K562 (cell line): ENCODE measurements at regions not wholly inside any gene's neighbourhood (a gene's known extent, or its start where the extent isn't known, plus 50 kb on each side); places are given as distances from the start of the nearest gene placed in this dataset.

Source experiments
- ATAC-seq: fragments of 200-7000 bp; cut with Tn5 transposase; 3 replicates; pipeline ENCODE4 v1.9.1; 2020; ENCODE audit warnings: moderate library complexity
- BruUV-seq: library from RNA; stranded (reverse); fragments of 400-500 nt; replicated peaks from 2 replicates; lab custom pipeline; 2021; lab: Mats Ljungman, UMichigan
- CTCF ChIA-PET: fragments of 300-600 bp; formaldehyde crosslinking; extraction: SDS; loops from one replicate; lab custom pipeline; 2021; ENCODE audit warnings: low intra/inter-chr PET ratio; lab: Yijun Ruan, JAX
- POLR2A ChIA-PET: fragments of 300-600, 350-650 bp; sonication (Branson Sonifier 250); formaldehyde crosslinking; extraction: SDS; loops from one replicate; lab custom pipeline; 2021; ENCODE audit warnings: antibody characterized with exemption, inconsistent platforms; lab: Yijun Ruan, JAX
- DNase-seq, 4 experiments: peaks; one replicate each; pipeline versions ENCODE4 v3.0.0 to v3.0.0-alpha.2; 2011 to 2018; ENCODE audit warnings: low spot score in 3 of 4, mixed read lengths in 3 of 4; ENCODE audit errors: extremely low read depth in 1 of 4
- FAIRE-seq: peaks from 2 replicates; lab custom pipeline; 2011; peaks lifted over from hg19 to GRCh38; lab: Jason Lieb, UNC
- H2AFZ ChIP-seq: 2 replicates; pipeline ENCODE4 v1.6.0; 2011; ENCODE audit warnings: low read depth, low read length, control low read depth, inconsistent platforms
- H3K27ac ChIP-seq: fragments of 200-600 bp; 3 replicates; pipeline ENCODE4 v1.8.0; 2011; ENCODE audit warnings: low read depth, mild to moderate bottlenecking, control low read depth, inconsistent platforms, low read length, moderate library complexity, mixed read lengths; ENCODE audit errors: extremely low read depth
- H3K27me3 ChIP-seq, 2 experiments: fragments of 300-600 bp in 1 of 2; 2 replicates in 1 of 2; 3 replicates in 1 of 2; pipeline versions ENCODE4 v1.6.0 to v1.8.0; 2011; ENCODE audit warnings: inconsistent platforms in 2 of 2, low read length in 2 of 2, mild to moderate bottlenecking in 1 of 2, mixed read lengths in 1 of 2, moderate library complexity in 1 of 2; ENCODE audit not compliant: control insufficient read depth in 2 of 2, insufficient read depth in 2 of 2
- H3K36me3 ChIP-seq: fragments of 300-600 bp; 3 replicates; pipeline ENCODE4 v1.8.0; 2011; ENCODE audit warnings: mild to moderate bottlenecking, low read length, inconsistent platforms; ENCODE audit not compliant: control insufficient read depth, insufficient read depth
- H3K4me1 ChIP-seq, 2 experiments: fragments of 200-600 bp in 1 of 2; replicated peaks in 1 of 2; 2 replicates in 1 of 2; 3 replicates in 1 of 2; pipeline versions ENCODE4 v1.5.1 to v1.8.0; 2011; ENCODE audit warnings: inconsistent platforms in 2 of 2, low read length in 2 of 2, mild to moderate bottlenecking in 1 of 2, mixed read lengths in 1 of 2, moderate library complexity in 1 of 2; ENCODE audit not compliant: control insufficient read depth in 2 of 2, insufficient read depth in 2 of 2
- H3K4me2 ChIP-seq: 2 replicates; pipeline ENCODE4 v1.6.1; 2011; ENCODE audit warnings: low read length, control low read depth, inconsistent platforms, mixed read lengths; ENCODE audit not compliant: insufficient read depth
- H3K4me3 ChIP-seq: fragments of 200-600 bp; sonication (generic), shearing (Covaris generic); 2 replicates; pipeline ENCODE4 v1.5.1; 2016; ENCODE audit warnings: control low read depth, inconsistent platforms
- H3K79me2 ChIP-seq: fragments of 200-600 bp; 3 replicates; pipeline ENCODE4 v1.8.0; 2011; ENCODE audit warnings: low read length, inconsistent platforms; ENCODE audit not compliant: control insufficient read depth, insufficient read depth
- H3K9ac ChIP-seq, 2 experiments: 2 replicates each; pipeline versions ENCODE4 v1.6.0 to v1.6.1; 2011; ENCODE audit warnings: low read depth in 2 of 2, low read length in 2 of 2, control low read depth in 1 of 2, inconsistent platforms in 1 of 2, mild to moderate bottlenecking in 1 of 2, mixed read lengths in 1 of 2; ENCODE audit not compliant: insufficient read depth in 1 of 2
- H3K9me1 ChIP-seq: one replicate; pipeline ENCODE4 v1.6.0; 2011; ENCODE audit warnings: inconsistent platforms, mild to moderate bottlenecking, low read length, moderate library complexity; ENCODE audit not compliant: control insufficient read depth, insufficient read depth
- H3K9me3 ChIP-seq: replicated peaks from 2 replicates; pipeline ENCODE4 v1.5.1; 2011; ENCODE audit warnings: low read depth, low read length, inconsistent platforms; ENCODE audit not compliant: control insufficient read depth, insufficient read depth
- H4K20me1 ChIP-seq: replicated peaks from 2 replicates; pipeline ENCODE4 v1.6.1; 2011; ENCODE audit warnings: low read length, inconsistent platforms, mixed read lengths; ENCODE audit not compliant: control insufficient read depth, insufficient read depth
- ASH1L ChIP-seq: fragments of 450-650 bp; IDR thresholded peaks from 2 replicates; pipeline ENCODE4 v1.6.1; 2018; ENCODE audit warnings: borderline replicate concordance, mild to moderate bottlenecking, low read depth; ENCODE audit not compliant: partially characterized antibody
- BACH1 ChIP-seq: fragments of 200-800 bp; sonication (Bioruptor generic); IDR thresholded peaks from 2 replicates; pipeline ENCODE4 v1.6.1; 2016; ENCODE audit warnings: missing genetic modification characterization, missing compliant biosample characterization
- C11orf30 ChIP-seq: fragments of 450-650 bp; IDR thresholded peaks from 2 replicates; pipeline ENCODE4 v1.6.1; 2016; ENCODE audit warnings: low read depth, mild to moderate bottlenecking
- CBFA2T2 ChIP-seq: fragments of 450-650 bp; conservative IDR thresholded peaks from 2 replicates; pipeline ENCODE4 v1.6.1; 2017; ENCODE audit warnings: mild to moderate bottlenecking
- CC2D1A ChIP-seq: fragments of 450-650 bp; IDR thresholded peaks from 2 replicates; pipeline ENCODE4 v1.6.1; 2017; ENCODE audit warnings: mild to moderate bottlenecking
- CHD1 ChIP-seq: fragments of 200-600 bp; sonication (generic); IDR thresholded peaks from one replicate; pipeline ENCODE4 v1.6.1; 2012; ENCODE audit warnings: mild to moderate bottlenecking, moderate library complexity, low read length, inconsistent platforms
- HEY1 ChIP-seq: fragments of 250-450 bp; sonication (Bioruptor Pico); IDR thresholded peaks from 2 replicates; pipeline ENCODE4 v1.5.0; 2020; ENCODE audit warnings: mild to moderate bottlenecking, moderate library complexity, borderline replicate concordance
- LARP7 ChIP-seq: fragments of 450-650 bp; IDR thresholded peaks from 2 replicates; pipeline ENCODE4 v1.6.1; 2016
- PHTF2 ChIP-seq: fragments of 250-450 bp; sonication (Bioruptor Pico); IDR thresholded peaks from 2 replicates; pipeline ENCODE4 v1.5.0; 2021; ENCODE audit warnings: mild to moderate bottlenecking
- PPARD ChIP-seq: fragments of 250-450 bp; sonication (Bioruptor Pico); IDR thresholded peaks from 2 replicates; pipeline ENCODE4 v1.8.0; 2022; ENCODE audit warnings: inconsistent platforms, mild to moderate bottlenecking, moderate library complexity
- SRSF3 ChIP-seq: fragments of 200-400 bp; formaldehyde crosslinking; IDR thresholded peaks from 2 replicates; pipeline ENCODE4 v1.6.1; 2016; ENCODE audit warnings: mild to moderate bottlenecking, low read length, moderate library complexity; ENCODE audit not compliant: insufficient read depth
- ZC3H4 ChIP-seq: sonication (generic); formaldehyde crosslinking; IDR thresholded peaks from 2 replicates; pipeline ENCODE4 v1.9.0; 2021; ENCODE audit warnings: missing genetic modification reagents, borderline replicate concordance
- ZEB2 ChIP-seq: fragments of 450-650 bp; IDR thresholded peaks from 2 replicates; pipeline ENCODE4 v1.6.1; 2016
- ZNF24 ChIP-seq: fragments of 450-650 bp; IDR thresholded peaks from 2 replicates; pipeline ENCODE4 v1.6.1; 2016
- ZNF695 ChIP-seq: fragments of 450-650 bp; formaldehyde crosslinking; IDR thresholded peaks from 2 replicates; pipeline ENCODE4 v1.4.0; 2020; ENCODE audit warnings: mild to moderate bottlenecking, moderate library complexity
- ZZZ3 ChIP-seq: fragments of 450-650 bp; IDR thresholded peaks from 2 replicates; pipeline ENCODE4 v1.6.1; 2016; ENCODE audit warnings: antibody characterized with exemption, mild to moderate bottlenecking, moderate library complexity
- WGBS: fragments of 100-300 bp; shearing (Covaris generic); methylation state at CpG from one replicate; pipeline ENCODE4 v1.1.6; 2016; ENCODE audit warnings: low coverage, mixed read lengths; ENCODE audit not compliant: insufficient coverage; ENCODE audit errors: missing lambda C conversion rate; 5-methylcytosine and 5-hydroxymethylcytosine counted together
- in situ Hi-C: fragments of 300-500 bp; cut with MboI; formaldehyde crosslinking; loops from 4 replicates; pipeline ENCODE4 v1.15.0; 2018; ENCODE audit warnings: inconsistent platforms, mixed read lengths
- intact Hi-C: fragments of 100-400 bp; cut with micrococcal nuclease; formaldehyde crosslinking; loops from 2 replicates; pipeline ENCODE4 v1.14.2; 2022
- TF ChIP-seq, protein P1 (sequence below): fragments of 250-450 bp; sonication (Bioruptor Pico); IDR thresholded peaks from 2 replicates; pipeline ENCODE4 v1.8.0; 2021; ENCODE audit warnings: borderline replicate concordance, mild to moderate bottlenecking, moderate library complexity; ENCODE audit not compliant: poor library complexity, severe bottlenecking
- TF ChIP-seq, protein P2 (sequence below): sonication (generic); formaldehyde crosslinking; IDR thresholded peaks from 2 replicates; pipeline ENCODE4 v1.8.1; 2023; ENCODE audit warnings: mild to moderate bottlenecking, missing genetic modification reagents

DNA sequence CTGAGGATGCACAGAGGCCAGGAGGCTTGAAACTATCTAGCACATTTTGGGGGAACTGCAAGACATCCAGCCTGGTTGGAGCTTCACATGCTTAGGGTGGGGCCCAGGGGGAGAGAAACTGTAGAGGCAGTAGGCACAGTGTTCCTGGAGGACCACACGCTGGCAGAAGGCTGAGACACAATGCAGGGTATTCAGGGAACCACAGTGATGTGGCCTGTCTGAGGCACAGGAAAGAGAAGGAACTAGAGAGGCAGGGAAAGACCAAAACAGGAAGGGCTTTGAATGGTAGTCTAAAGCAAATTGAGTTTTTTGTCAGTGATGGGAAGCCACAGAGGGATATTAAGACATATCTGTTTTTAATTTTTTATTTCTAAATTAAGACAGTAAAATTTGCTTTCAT is 100.2 kb upstream of the PRICKLE1 start:
- H3K4me3 ChIP-seq: no peak overlapping the region
- POLR2A ChIA-PET: interaction anchor here (1.1 kb wide), 1 partner anchor 9 kb away, joined by 3 read pairs; no protein-coding TSS in a partner anchor
- TF ChIP-seq HEY1 (CRISPR knock-in tag) (no peak), ZEB2 (no peak), ZC3H4 (CRISPR knock-in tag) (no peak), CHD1 (no peak), CBFA2T2 (no peak), ZNF24 (no peak), ZZZ3 (no peak), C11orf30 (no peak), BACH1 (tag) (no peak), CC2D1A (no peak), LARP7 (no peak), PPARD (CRISPR knock-in tag) (no peak), ASH1L (no peak), SRSF3 (no peak), ZNF695 (CRISPR knock-in tag) (no peak), PHTF2 (CRISPR knock-in tag) (no peak)
- TF ChIP-seq, protein P1, sequence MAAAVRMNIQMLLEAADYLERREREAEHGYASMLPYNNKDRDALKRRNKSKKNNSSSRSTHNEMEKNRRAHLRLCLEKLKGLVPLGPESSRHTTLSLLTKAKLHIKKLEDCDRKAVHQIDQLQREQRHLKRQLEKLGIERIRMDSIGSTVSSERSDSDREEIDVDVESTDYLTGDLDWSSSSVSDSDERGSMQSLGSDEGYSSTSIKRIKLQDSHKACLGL: no peak
- TF ChIP-seq, protein P2, sequence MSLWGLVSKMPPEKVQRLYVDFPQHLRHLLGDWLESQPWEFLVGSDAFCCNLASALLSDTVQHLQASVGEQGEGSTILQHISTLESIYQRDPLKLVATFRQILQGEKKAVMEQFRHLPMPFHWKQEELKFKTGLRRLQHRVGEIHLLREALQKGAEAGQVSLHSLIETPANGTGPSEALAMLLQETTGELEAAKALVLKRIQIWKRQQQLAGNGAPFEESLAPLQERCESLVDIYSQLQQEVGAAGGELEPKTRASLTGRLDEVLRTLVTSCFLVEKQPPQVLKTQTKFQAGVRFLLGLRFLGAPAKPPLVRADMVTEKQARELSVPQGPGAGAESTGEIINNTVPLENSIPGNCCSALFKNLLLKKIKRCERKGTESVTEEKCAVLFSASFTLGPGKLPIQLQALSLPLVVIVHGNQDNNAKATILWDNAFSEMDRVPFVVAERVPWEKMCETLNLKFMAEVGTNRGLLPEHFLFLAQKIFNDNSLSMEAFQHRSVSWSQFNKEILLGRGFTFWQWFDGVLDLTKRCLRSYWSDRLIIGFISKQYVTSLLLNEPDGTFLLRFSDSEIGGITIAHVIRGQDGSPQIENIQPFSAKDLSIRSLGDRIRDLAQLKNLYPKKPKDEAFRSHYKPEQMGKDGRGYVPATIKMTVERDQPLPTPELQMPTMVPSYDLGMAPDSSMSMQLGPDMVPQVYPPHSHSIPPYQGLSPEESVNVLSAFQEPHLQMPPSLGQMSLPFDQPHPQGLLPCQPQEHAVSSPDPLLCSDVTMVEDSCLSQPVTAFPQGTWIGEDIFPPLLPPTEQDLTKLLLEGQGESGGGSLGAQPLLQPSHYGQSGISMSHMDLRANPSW (CRISPR knock-in tag): no peak
- no peak overlapping the region for H3K27ac ChIP-seq
- H3K79me2 ChIP-seq: no peaks in the 10 kb centered on the region
- in situ Hi-C loops (no loop called here), intact Hi-C loops (no loop called here)
- CTCF ChIA-PET: no interaction called here
- H3K4me1 ChIP-seq: no peaks in the 10 kb centered on the region
- no peaks in the 10 kb centered on the region for H3K9me3 ChIP-seq
- H3K9me1 ChIP-seq: no peaks in the 10 kb centered on the region
- H3K4me2 ChIP-seq: no peak overlapping the region
- DNase-seq: no peak
- no peak overlapping the region for H2AFZ ChIP-seq
- BruUV-seq: no TSS peak
- no peak overlapping the region for H3K9ac ChIP-seq
- H3K36me3 ChIP-seq: no peaks in the 10 kb centered on the region
- no peaks in the 10 kb centered on the region for H4K20me1 ChIP-seq
- ATAC-seq: no peak
- WGBS: 0% methylated on average over 1 of the region's 1 CpG
- FAIRE-seq: no peak
- no peaks in the 10 kb centered on the region for H3K27me3 ChIP-seq
